GM21515 (cell line): ENCODE measurements at regions not wholly inside any gene's neighbourhood (a gene's known extent, or its start where the extent isn't known, plus 50 kb on each side); places are given as distances from the start of the nearest gene placed in this dataset.
"Not testable (repeated sequence)": the region's sequence is repeated elsewhere in the genome, so short reads cannot be mapped to it uniquely, and the experiment has no call there.

ENCODE experiments used
- ATAC-seq: cut with Tn5 transposase; IDR thresholded peaks from one replicate; pipeline ENCODE4 v1.9.1; 2021; ENCODE audit not compliant: unreplicated experiment

- no peak for ATAC-seq
Observed at GRCh38 chr3:157589211-157589610, 86.0 kb upstream of the VEPH1 start.

DNA sequence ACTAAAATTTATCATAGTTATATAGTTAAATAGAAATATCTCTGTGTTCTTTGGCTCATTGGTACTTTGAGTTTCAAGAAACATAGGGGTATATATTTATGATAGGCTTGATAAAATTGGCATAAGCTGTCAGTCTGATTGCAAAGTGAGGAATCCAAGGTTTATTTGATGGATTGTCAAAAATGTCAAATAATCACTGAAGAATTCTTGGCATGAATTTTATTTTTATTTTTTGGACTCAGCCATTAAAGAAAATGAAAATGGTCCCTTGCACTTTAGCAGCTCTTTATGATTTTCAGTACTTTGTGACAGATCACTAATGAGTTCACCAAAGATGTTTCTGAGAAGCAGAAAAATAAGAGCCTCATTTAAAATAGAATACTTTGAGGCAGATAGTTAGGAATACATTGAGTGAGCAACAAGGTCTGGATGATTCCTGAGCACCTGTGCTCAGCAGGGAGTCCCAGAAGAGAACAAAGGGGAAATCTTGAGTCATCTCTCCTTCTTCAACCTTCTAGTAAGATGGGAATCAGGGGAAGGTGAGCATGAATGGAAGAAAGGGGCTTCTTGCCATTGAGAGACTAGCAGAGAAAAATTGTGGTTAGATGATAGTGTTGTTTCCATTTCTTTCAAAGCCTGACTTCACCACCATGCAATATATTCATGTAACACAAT, 85.3 kb upstream of the VEPH1 start:
- no peak for ATAC-seq

GRCh38 chr3:157586293-157586692, 83.1 kb upstream of the VEPH1 start:
- no peak for ATAC-seq

- no peak for ATAC-seq
Observed at GRCh38 chr3:157585386-157585785, 82.2 kb upstream of the VEPH1 start.

DNA sequence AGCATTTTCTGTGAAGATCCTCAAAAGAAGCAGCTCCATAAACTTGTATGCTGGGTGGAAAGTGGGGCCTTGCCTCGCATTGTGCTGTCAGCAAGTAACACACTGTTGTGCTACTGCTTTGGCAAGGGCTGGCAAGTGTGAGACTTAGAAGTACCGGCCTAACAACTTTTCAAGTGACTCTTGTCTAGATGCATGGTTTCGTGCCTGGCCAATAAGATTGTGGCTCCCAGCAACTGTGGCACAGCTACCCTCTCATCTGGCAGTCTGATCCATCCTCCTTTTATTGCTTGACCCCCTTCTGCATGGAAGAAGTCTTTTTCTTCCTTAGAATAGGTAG, 79.4 kb upstream of the VEPH1 start:
- no peak for ATAC-seq

DNA sequence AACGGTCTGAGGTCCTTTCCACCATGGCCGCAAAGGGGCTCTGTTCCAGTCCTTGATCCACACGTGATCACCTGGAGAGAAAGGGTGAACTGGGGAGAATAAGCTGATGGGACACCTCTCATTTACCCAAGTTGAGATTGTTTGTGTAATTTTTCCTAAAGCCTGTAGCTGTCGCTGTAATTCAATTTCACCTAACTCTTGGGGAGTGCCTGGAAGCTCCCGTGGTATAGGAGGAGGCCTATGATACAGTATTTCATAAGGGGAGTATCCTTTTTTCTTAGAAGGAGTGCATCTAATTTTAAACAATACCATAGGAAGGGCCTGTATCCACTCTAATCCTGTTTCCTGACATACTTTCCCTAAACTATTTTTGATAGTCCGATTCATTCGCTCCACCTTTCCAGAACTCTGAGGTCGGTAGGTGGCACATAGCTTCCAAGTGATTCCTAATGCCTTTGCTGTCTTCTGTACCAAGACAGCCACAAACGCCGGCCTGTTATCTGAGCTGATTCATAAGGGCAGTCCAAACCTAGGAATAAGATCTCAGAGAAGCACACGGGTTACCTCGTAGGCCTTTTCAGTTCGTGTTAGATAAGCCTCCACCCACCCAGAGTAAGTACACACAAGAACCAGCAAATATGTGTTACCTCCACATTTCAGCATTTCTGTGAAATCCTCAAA, 78.9 kb upstream of the VEPH1 start:
- ATAC-seq = not testable (repeated sequence)

GRCh38 chr3:157581371-157581770, 78.2 kb upstream of the VEPH1 start:
- ATAC-seq = no peak

- no peak for ATAC-seq
Observed at GRCh38 chr3:157578181-157578580, 75.0 kb upstream of the VEPH1 start.

- no peak for ATAC-seq
Observed at GRCh38 chr3:157574531-157574930, 71.3 kb upstream of the VEPH1 start.

GRCh38 chr3:157573780-157574378, 70.7 kb upstream of the VEPH1 start:
- ATAC-seq = no peak

DNA sequence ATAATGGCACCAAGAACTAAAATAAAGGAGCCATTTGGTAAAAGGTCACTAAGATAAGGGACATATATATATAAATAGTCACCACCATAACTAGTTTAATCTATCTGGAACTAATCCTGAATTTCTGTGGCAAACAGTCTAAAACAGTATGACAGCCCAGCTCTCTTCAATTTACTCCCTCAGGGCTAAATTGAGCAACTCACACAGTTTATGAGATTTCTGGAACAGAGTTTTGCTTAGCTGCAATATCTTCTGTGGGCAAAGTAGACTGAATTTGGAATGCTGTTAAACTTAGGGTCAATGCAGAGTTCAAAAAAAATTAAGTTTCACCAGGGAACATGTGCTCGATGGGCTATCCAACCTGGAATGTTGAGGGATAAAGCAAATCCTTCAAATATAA, 70.1 kb upstream of the VEPH1 start:
- ATAC-seq = no peak

GRCh38 chr3:157572559-157573270, 69.5 kb upstream of the VEPH1 start:
- no peak for ATAC-seq

GRCh38 chr3:157566596-157566995, 63.4 kb upstream of the VEPH1 start:
- no peak for ATAC-seq

GRCh38 chr3:157559401-157559800, 56.2 kb upstream of the VEPH1 start:
- ATAC-seq = no peak
